ENCODE measurements at regions not wholly inside any gene's neighbourhood (a gene's known extent, or its start where the extent isn't known, plus 50 kb on each side); places are given as distances from the start of the nearest gene placed in this dataset.

GRCh38 chr16:86982912-86983311 lies 334.3 kb downstream of the C16orf95 start:
- Mint-ChIP-seq H3K36me3 (ENCODE audit: low read depth) (no peaks in the 10 kb centered on the region), H3K4me1 (ENCODE audit: low read depth) (no peaks in the 10 kb centered on the region), H3K27ac (no peak overlapping the region), H3K27me3 (ENCODE audit: low read depth) (no peaks in the 10 kb centered on the region), H3K9me3 (no peaks in the 10 kb centered on the region), H3K4me3 (ENCODE audit: low read depth) (no peak overlapping the region)
- no peak for DNase-seq (ENCODE audit: low spot score)
- intact Hi-C loops (cut with micrococcal nuclease), result no loop called here

GRCh38 chr16:86983621-86984020 lies 333.6 kb downstream of the C16orf95 start:
- Mint-ChIP-seq H3K36me3 (ENCODE audit: low read depth) (no peaks in the 10 kb centered on the region), H3K27me3 (ENCODE audit: low read depth) (no peaks in the 10 kb centered on the region), H3K4me3 (ENCODE audit: low read depth) (no peak overlapping the region), H3K27ac (no peak overlapping the region), H3K9me3 (no peaks in the 10 kb centered on the region), H3K4me1 (ENCODE audit: low read depth) (no peaks in the 10 kb centered on the region)
- intact Hi-C loops (cut with micrococcal nuclease), result no loop called here
- DNase-seq (ENCODE audit: low spot score), result no peak

GRCh38 chr16:86984343-86984742 lies 332.8 kb downstream of the C16orf95 start:
- Mint-ChIP-seq H3K9me3 (no peaks in the 10 kb centered on the region), H3K27me3 (ENCODE audit: low read depth) (no peaks in the 10 kb centered on the region), H3K4me1 (ENCODE audit: low read depth) (no peaks in the 10 kb centered on the region), H3K4me3 (ENCODE audit: low read depth) (no peak overlapping the region), H3K36me3 (ENCODE audit: low read depth) (no peaks in the 10 kb centered on the region), H3K27ac (no peak overlapping the region)
- DNase-seq (ENCODE audit: low spot score), result no peak
- intact Hi-C loops (cut with micrococcal nuclease), result no loop called here

GRCh38 chr16:86984991-86985647 lies 332.1 kb downstream of the C16orf95 start:
- DNase-seq (ENCODE audit: low spot score), result no peak
- Mint-ChIP-seq H3K4me3 (ENCODE audit: low read depth) (no peak overlapping the region), H3K27ac (no peak overlapping the region), H3K36me3 (ENCODE audit: low read depth) (no peaks in the 10 kb centered on the region), H3K4me1 (ENCODE audit: low read depth) (no peaks in the 10 kb centered on the region), H3K27me3 (ENCODE audit: low read depth) (no peaks in the 10 kb centered on the region), H3K9me3 (no peaks in the 10 kb centered on the region)
- intact Hi-C loops (cut with micrococcal nuclease), result no loop called here

- no peak overlapping the region for H3K27ac Mint-ChIP-seq
- no peaks in the 10 kb centered on the region for H3K9me3 Mint-ChIP-seq
- peaks cover 2% of the 10 kb centered on the region for H3K4me1 Mint-ChIP-seq (ENCODE audit: low read depth)
- H3K27me3 Mint-ChIP-seq (ENCODE audit: low read depth), result peaks cover 2% of the 10 kb centered on the region
- intact Hi-C loops (cut with micrococcal nuclease), result no loop called here
- no peaks in the 10 kb centered on the region for H3K36me3 Mint-ChIP-seq (ENCODE audit: low read depth)
- no peak overlapping the region for H3K4me3 Mint-ChIP-seq (ENCODE audit: low read depth)
- DNase-seq (ENCODE audit: low spot score), result no peak
These were observed 331.6 kb downstream of the C16orf95 start for GRCh38 chr16:86985648-86986015.

- Mint-ChIP-seq H3K36me3 (ENCODE audit: low read depth) (no peaks in the 10 kb centered on the region), H3K4me1 (ENCODE audit: low read depth) (peaks cover 2% of the 10 kb centered on the region), H3K27ac (no peak overlapping the region), H3K4me3 (ENCODE audit: low read depth) (no peak overlapping the region), H3K27me3 (ENCODE audit: low read depth) (peaks cover 2% of the 10 kb centered on the region), H3K9me3 (no peaks in the 10 kb centered on the region)
- intact Hi-C loops (cut with micrococcal nuclease), result no loop called here
- no peak for DNase-seq (ENCODE audit: low spot score)
These were observed 331.1 kb downstream of the C16orf95 start for GRCh38 chr16:86986136-86986535.

- H3K27ac Mint-ChIP-seq, result no peak overlapping the region
- intact Hi-C loops (cut with micrococcal nuclease), result no loop called here
- H3K4me3 Mint-ChIP-seq (ENCODE audit: low read depth), result no peak overlapping the region
- H3K4me1 Mint-ChIP-seq (ENCODE audit: low read depth), result peaks cover 2% of the 10 kb centered on the region
- peaks cover 2% of the 10 kb centered on the region for H3K27me3 Mint-ChIP-seq (ENCODE audit: low read depth)
- H3K9me3 Mint-ChIP-seq, result no peaks in the 10 kb centered on the region
- H3K36me3 Mint-ChIP-seq (ENCODE audit: low read depth), result no peaks in the 10 kb centered on the region
- DNase-seq (ENCODE audit: low spot score), result no peak
These were observed 330.2 kb downstream of the C16orf95 start for GRCh38 chr16:86986809-86987487.

GRCh38 chr16:86987746-86988670 lies 329.2 kb downstream of the C16orf95 start:
- no peaks in the 10 kb centered on the region for H3K36me3 Mint-ChIP-seq (ENCODE audit: low read depth)
- peaks cover 2% of the 10 kb centered on the region for H3K27me3 Mint-ChIP-seq (ENCODE audit: low read depth)
- H3K9me3 Mint-ChIP-seq, result no peaks in the 10 kb centered on the region
- no peak for DNase-seq (ENCODE audit: low spot score)
- no peak overlapping the region for H3K27ac Mint-ChIP-seq
- H3K4me1 Mint-ChIP-seq (ENCODE audit: low read depth), result peaks cover 2% of the 10 kb centered on the region
- H3K4me3 Mint-ChIP-seq (ENCODE audit: low read depth), result no peak overlapping the region
- intact Hi-C loops (cut with micrococcal nuclease), result no loop called here

GRCh38 chr16:86988920-86989696 lies 328.1 kb downstream of the C16orf95 start:
- Mint-ChIP-seq H3K9me3 (no peaks in the 10 kb centered on the region), H3K4me1 (ENCODE audit: low read depth) (peaks cover 2% of the 10 kb centered on the region), H3K27ac (no peak overlapping the region), H3K4me3 (ENCODE audit: low read depth) (no peak overlapping the region), H3K27me3 (ENCODE audit: low read depth) (peaks cover 2% of the 10 kb centered on the region), H3K36me3 (ENCODE audit: low read depth) (no peaks in the 10 kb centered on the region)
- intact Hi-C loops (cut with micrococcal nuclease), result no loop called here
- DNase-seq (ENCODE audit: low spot score), result no peak

GRCh38 chr16:86990451-86990850 lies 326.7 kb downstream of the C16orf95 start:
- peaks cover 2% of the 10 kb centered on the region for H3K27me3 Mint-ChIP-seq (ENCODE audit: low read depth)
- no peak for DNase-seq (ENCODE audit: low spot score)

GRCh38 chr16:86991679-86992078 lies 325.5 kb downstream of the C16orf95 start:
- Mint-ChIP-seq H3K36me3 (ENCODE audit: low read depth) (no peaks in the 10 kb centered on the region), H3K27ac (no peak overlapping the region)
- intact Hi-C loops (cut with micrococcal nuclease), result no loop called here

More at GRCh38 chr16:86990451-86990850, 326.7 kb downstream of the C16orf95 start:
- Mint-ChIP-seq H3K9me3 (no peaks in the 10 kb centered on the region), H3K4me1 (ENCODE audit: low read depth) (peaks cover 2% of the 10 kb centered on the region), H3K36me3 (ENCODE audit: low read depth) (no peaks in the 10 kb centered on the region), H3K27ac (no peak overlapping the region), H3K4me3 (ENCODE audit: low read depth) (no peak overlapping the region)
- intact Hi-C loops (cut with micrococcal nuclease), result no loop called here

GRCh38 chr16:86992587-86992986 lies 324.6 kb downstream of the C16orf95 start:
- Mint-ChIP-seq H3K27me3 (ENCODE audit: low read depth) (peaks cover 2% of the 10 kb centered on the region), H3K4me3 (ENCODE audit: low read depth) (no peak overlapping the region), H3K4me1 (ENCODE audit: low read depth) (peaks cover 2% of the 10 kb centered on the region), H3K27ac (no peak overlapping the region), H3K36me3 (ENCODE audit: low read depth) (no peaks in the 10 kb centered on the region), H3K9me3 (no peaks in the 10 kb centered on the region)
- no peak for DNase-seq (ENCODE audit: low spot score)
- intact Hi-C loops (cut with micrococcal nuclease), result no loop called here

More at GRCh38 chr16:86991679-86992078, 325.5 kb downstream of the C16orf95 start:
- Mint-ChIP-seq H3K4me3 (ENCODE audit: low read depth) (no peak overlapping the region), H3K9me3 (no peaks in the 10 kb centered on the region), H3K4me1 (ENCODE audit: low read depth) (peaks cover 2% of the 10 kb centered on the region), H3K27me3 (ENCODE audit: low read depth) (peaks cover 2% of the 10 kb centered on the region)
- no peak for DNase-seq (ENCODE audit: low spot score)

Data from activated T-helper 2 cell treated with anti-CD3 and anti-CD28 coated beads, Interferon-gamma antibody, Interleukin-2, Interleukin-4, amounts not matched to agents 10 μg/mL and 5 μg/mL and 100 μg/mL, durations not matched to agents 14 hours and 24 hours and 36 hours (primary cell).